ENCODE measurements at regions not wholly inside any gene's neighbourhood (a gene's known extent, or its start where the extent isn't known, plus 50 kb on each side); places are given as distances from the start of the nearest gene placed in this dataset.

DNA sequence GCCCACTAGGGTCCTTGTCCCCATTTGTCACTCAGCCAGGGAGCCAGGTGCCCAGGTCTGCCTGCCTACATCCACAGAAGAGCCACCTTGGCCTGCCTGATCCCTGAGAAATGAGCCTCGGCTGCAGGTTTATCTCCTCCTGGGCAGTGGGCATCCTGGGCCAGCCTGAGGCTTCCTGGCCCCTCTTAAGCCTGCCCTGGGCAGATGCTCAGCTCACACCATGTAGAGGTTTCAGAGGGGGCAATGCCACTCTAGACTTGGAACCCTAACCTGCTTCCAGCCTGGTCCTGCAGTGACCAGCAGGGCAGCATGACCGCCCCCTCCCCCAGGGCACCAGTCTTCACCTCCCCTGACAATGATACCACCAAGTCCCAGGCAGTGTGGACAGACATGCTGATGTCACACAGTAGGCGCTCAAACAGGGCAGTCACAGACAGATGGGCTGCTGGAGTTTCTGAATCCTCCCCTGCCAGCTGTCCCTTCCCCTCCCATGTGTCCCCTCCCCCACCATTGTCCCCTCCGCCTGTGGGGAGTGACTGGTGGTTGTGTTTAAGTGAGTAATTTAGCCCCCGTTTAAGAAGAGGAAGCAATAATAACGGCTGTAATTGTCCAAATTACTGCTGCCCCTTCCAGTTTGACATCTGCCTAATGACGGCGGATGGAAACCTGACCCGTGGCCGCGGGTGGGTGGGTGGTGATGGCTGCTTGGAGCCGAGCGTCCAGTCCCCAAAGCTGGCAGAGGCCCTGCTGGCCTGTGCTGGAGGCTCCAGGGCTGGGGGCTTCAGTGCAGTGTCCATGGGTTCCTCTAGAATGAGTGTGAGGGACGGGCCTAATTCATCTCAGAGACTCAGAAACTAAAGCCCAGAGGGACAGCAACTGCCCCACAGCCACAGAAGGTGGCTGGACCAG is 147.7 kb downstream of the BARX1 start:
- H3K27ac Mint-ChIP-seq (ENCODE audit: unreplicated experiment) = no peak overlapping the region
- CTCF ChIA-PET = no interaction called here
- H3K4me3 Mint-ChIP-seq (ENCODE audit: low read depth, unreplicated experiment) = no peak overlapping the region
- no peak for TF ChIP-seq CTCF (IDR thresholded peaks at IDR 0.05; ENCODE audit: unreplicated experiment)
- DNase-seq = no peak
- H3K9me3 Mint-ChIP-seq (ENCODE audit: low read depth, unreplicated experiment) = no peaks in the 10 kb centered on the region
- no peaks in the 10 kb centered on the region for H3K36me3 Mint-ChIP-seq (ENCODE audit: insufficient read depth, unreplicated experiment)
- intact Hi-C loops (cut with micrococcal nuclease; ENCODE audit: unreplicated experiment) = no loop called here
- H3K27me3 Mint-ChIP-seq (ENCODE audit: unreplicated experiment) = peaks cover 24% of the 10 kb centered on the region
- H3K4me1 Mint-ChIP-seq (ENCODE audit: low read depth, unreplicated experiment) = no peaks in the 10 kb centered on the region
- BruUV-seq (replicated peaks) = no TSS peak

GRCh38 chr9:93801581-93802284 is 153.4 kb downstream of the BARX1 start:
- no peaks in the 10 kb centered on the region for H3K36me3 Mint-ChIP-seq (ENCODE audit: insufficient read depth, unreplicated experiment)
- intact Hi-C loops (cut with micrococcal nuclease; ENCODE audit: unreplicated experiment) = no loop called here

DNA sequence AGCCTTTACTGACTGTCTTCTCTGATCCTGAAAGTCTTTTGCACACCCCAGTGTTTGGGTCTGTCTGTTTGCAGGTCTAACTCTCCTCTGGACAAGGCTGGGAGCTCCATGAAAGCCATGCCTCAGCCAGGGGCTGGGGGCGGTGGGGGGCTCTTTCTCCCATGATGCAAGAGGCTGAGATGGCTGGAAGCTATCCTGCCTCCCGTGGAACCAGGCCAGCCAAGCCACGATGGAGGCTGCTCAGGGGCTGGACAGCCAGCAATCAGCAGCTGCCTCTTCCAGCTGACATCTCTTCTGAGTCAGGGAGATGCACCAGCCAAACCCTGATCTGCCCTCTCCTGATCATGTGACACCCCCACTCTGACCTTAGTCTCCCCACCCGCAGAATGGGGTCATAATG is 154.0 kb downstream of the BARX1 start:
- Mint-ChIP-seq H3K27ac (ENCODE audit: unreplicated experiment) (no peak overlapping the region), H3K9me3 (ENCODE audit: low read depth, unreplicated experiment) (no peaks in the 10 kb centered on the region), H3K4me3 (ENCODE audit: low read depth, unreplicated experiment) (no peak overlapping the region), H3K36me3 (ENCODE audit: insufficient read depth, unreplicated experiment) (no peaks in the 10 kb centered on the region), H3K27me3 (ENCODE audit: unreplicated experiment) (peaks cover 29% of the 10 kb centered on the region), H3K4me1 (ENCODE audit: low read depth, unreplicated experiment) (no peaks in the 10 kb centered on the region)
- CTCF ChIA-PET = no interaction called here
- DNase-seq = no peak
- intact Hi-C loops (cut with micrococcal nuclease; ENCODE audit: unreplicated experiment) = no loop called here
- no TSS peak for BruUV-seq (replicated peaks)
- no peak for TF ChIP-seq CTCF (IDR thresholded peaks at IDR 0.05; ENCODE audit: unreplicated experiment)

More at GRCh38 chr9:93801581-93802284, 153.4 kb downstream of the BARX1 start:
- Mint-ChIP-seq H3K4me3 (ENCODE audit: low read depth, unreplicated experiment) (no peak overlapping the region), H3K9me3 (ENCODE audit: low read depth, unreplicated experiment) (no peaks in the 10 kb centered on the region), H3K27me3 (ENCODE audit: unreplicated experiment) (peaks cover 24% of the 10 kb centered on the region), H3K4me1 (ENCODE audit: low read depth, unreplicated experiment) (no peaks in the 10 kb centered on the region), H3K27ac (ENCODE audit: unreplicated experiment) (no peak overlapping the region)
- CTCF ChIA-PET = interaction anchor here (0.6 kb wide), 1 partner anchor 76 kb away, joined by 4 read pairs; no protein-coding TSS in a partner anchor
- no peak for DNase-seq
- BruUV-seq (replicated peaks) = no TSS peak
- TF ChIP-seq CTCF (IDR thresholded peaks at IDR 0.05; ENCODE audit: unreplicated experiment) = no peak

DNA sequence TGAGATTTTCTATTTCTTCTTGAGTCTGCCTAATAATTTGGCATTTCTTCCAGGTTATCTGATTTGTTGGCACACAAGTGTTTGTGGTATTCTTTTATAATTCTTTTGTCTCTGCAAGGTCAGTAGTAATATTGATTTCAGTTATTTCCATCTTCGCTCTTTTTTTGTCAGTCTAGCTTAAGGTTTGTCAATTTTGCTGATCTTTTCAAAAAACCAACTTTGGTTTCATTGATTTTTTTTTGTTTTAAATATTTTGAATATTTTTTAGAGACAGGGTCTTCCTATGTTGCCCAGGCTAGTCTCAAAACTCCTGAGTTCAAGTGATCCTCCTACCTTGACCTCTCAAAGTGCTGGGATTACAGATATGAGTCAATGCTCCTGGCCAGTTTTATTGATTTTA is 162.8 kb downstream of the BARX1 start:
- Mint-ChIP-seq H3K27me3 (ENCODE audit: unreplicated experiment) (peaks cover 46% of the 10 kb centered on the region), H3K4me3 (ENCODE audit: low read depth, unreplicated experiment) (no peak overlapping the region), H3K9me3 (ENCODE audit: low read depth, unreplicated experiment) (no peaks in the 10 kb centered on the region), H3K27ac (ENCODE audit: unreplicated experiment) (no peak overlapping the region), H3K36me3 (ENCODE audit: insufficient read depth, unreplicated experiment) (no peaks in the 10 kb centered on the region), H3K4me1 (ENCODE audit: low read depth, unreplicated experiment) (no peaks in the 10 kb centered on the region)
- BruUV-seq (replicated peaks) = no TSS peak
- DNase-seq = no peak
- intact Hi-C loops (cut with micrococcal nuclease; ENCODE audit: unreplicated experiment) = no loop called here
- CTCF ChIA-PET = no interaction called here
- TF ChIP-seq CTCF (IDR thresholded peaks at IDR 0.05; ENCODE audit: unreplicated experiment) = no peak

All from Calu3 (cell line).